Activated CD8-positive, alpha-beta T cell treated with anti-CD3 and anti-CD28 coated beads, Interleukin-2, amount 10 ng/mL, durations not matched to agents 7 days and 5 days (primary cell): ENCODE measurements at regions not wholly inside any gene's neighbourhood (a gene's known extent, or its start where the extent isn't known, plus 50 kb on each side); places are given as distances from the start of the nearest gene placed in this dataset.

Experiments used
- ATAC-seq: fragments of 150-1000 bp; cut with Tn5 transposase; one replicate; pipeline ENCODE4 v1.10.0; 2021; ENCODE audit warnings: moderate library complexity
- CTCF ChIA-PET: fragments of 350-600 bp; sonication (Branson Sonifier 250); formaldehyde crosslinking; loops from one replicate; lab custom pipeline; 2021; ENCODE audit warnings: antibody characterized with exemption; lab: Charles Lee
- POLR2A ChIA-PET: fragments of 350-600 bp; sonication (Branson Sonifier 250); formaldehyde crosslinking; loops from one replicate; lab custom pipeline; 2021; ENCODE audit warnings: antibody characterized with exemption; lab: Charles Lee
- DNase-seq: peaks from one replicate; pipeline ENCODE4 v3.0.0-alpha.2; 2020
- H3K27ac Mint-ChIP-seq: one replicate; pipeline ENCODE4 v1.8.0; 2021; ENCODE audit warnings: mild to moderate bottlenecking, mixed read lengths
- H3K27me3 Mint-ChIP-seq: one replicate; pipeline ENCODE4 v1.8.0; 2021; ENCODE audit warnings: low read depth, mixed read lengths
- H3K36me3 Mint-ChIP-seq: one replicate; pipeline ENCODE4 v1.8.0; 2021; ENCODE audit warnings: low read depth, mixed read lengths
- H3K4me1 Mint-ChIP-seq: one replicate; pipeline ENCODE4 v1.8.0; 2021; ENCODE audit warnings: low read depth, mixed read lengths
- H3K4me3 Mint-ChIP-seq: one replicate; pipeline ENCODE4 v1.8.0; 2021; ENCODE audit warnings: mild to moderate bottlenecking, mixed read lengths
- H3K9me3 Mint-ChIP-seq: one replicate; pipeline ENCODE4 v1.8.0; 2022; ENCODE audit warnings: mixed read lengths; ENCODE audit not compliant: insufficient read depth

GRCh38 chr1:86259390-86259789 lies 102.8 kb upstream of the COL24A1 start:
- Mint-ChIP-seq H3K27me3 (no peaks in the 10 kb centered on the region), H3K4me3 (no peak overlapping the region), H3K36me3 (no peaks in the 10 kb centered on the region), H3K4me1 (no peaks in the 10 kb centered on the region), H3K27ac (no peak overlapping the region), H3K9me3 (no peaks in the 10 kb centered on the region)
- ATAC-seq (no peak), DNase-seq (no peak)
- ChIA-PET POLR2A (no interaction called here), CTCF (no interaction called here)

GRCh38 chr1:86258101-86258500 lies 101.5 kb upstream of the COL24A1 start:
- Mint-ChIP-seq H3K27ac (no peak overlapping the region), H3K9me3 (no peaks in the 10 kb centered on the region), H3K36me3 (no peaks in the 10 kb centered on the region), H3K27me3 (no peaks in the 10 kb centered on the region), H3K4me3 (no peak overlapping the region), H3K4me1 (no peaks in the 10 kb centered on the region)
- DNase-seq (no peak), ATAC-seq (no peak)
- CTCF ChIA-PET = no interaction called here
- POLR2A ChIA-PET = no interaction called here

DNA sequence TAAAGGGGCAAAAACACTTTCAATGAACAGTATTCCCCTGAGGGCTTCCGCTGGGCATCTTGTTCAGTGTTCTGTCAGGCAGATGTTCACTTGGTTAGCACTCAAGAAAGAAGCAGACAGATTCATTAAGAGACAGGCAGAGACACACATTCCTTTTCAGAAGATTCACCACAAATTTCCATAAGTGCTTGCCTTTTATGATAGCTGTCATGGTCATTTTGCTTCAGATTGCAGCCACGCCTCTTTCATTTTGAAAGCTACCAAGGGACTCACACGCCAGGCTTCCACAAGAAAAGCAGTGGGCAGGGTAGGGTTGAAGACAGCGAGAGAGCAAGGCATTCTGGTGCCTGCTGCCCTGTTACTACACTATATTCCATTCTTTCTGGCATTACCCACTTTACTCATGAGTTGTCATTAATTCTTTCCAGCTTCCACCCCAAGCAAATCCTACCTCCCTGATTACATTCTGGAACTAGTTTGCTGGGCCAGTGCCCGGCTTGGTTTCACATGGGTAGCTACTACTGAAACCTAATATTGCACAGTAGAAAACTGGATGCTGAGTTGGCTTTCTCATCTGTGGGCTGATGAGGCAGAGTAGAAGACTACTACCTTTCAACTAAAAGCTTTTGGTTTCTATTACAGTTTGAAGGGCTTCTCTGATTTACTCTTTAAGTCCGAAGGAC lies 91.2 kb upstream of the COL24A1 start:
- H3K9me3 Mint-ChIP-seq = no peaks in the 10 kb centered on the region
- no peak for DNase-seq
- H3K4me1 Mint-ChIP-seq = no peaks in the 10 kb centered on the region
- no peak overlapping the region for H3K4me3 Mint-ChIP-seq
- H3K27ac Mint-ChIP-seq = no peak overlapping the region
- ChIA-PET POLR2A (no interaction called here), CTCF (no interaction called here)
- ATAC-seq = no peak
- no peaks in the 10 kb centered on the region for H3K36me3 Mint-ChIP-seq
- H3K27me3 Mint-ChIP-seq = no peaks in the 10 kb centered on the region

DNA sequence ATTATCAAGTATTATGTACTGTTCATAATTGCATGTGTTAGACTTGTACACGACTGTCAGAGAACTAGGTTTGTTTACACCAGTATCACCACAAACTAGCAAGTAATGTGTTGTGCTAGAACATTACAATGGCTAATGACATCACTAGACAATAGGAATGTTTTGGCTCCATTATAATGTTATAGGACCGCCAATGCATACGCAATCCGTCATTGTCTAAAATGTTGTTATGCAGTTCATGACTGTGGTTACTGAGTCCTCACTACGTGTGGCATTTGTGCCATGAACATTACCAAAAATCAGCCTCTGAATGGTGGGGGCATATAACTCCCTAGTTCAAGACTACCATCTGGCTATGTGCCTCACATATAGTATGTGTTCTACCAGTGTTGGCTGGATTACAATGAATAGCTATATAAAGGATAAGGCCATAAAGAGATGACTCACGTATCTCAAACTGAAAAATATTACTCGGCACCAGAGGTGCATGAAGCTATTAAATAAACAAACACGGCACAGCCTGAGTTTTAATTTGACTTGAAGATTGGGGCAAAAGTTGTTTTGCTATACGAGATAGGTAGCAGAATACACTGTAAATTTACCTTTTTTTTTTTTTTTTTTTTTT lies 89.1 kb upstream of the COL24A1 start:
- CTCF ChIA-PET = no interaction called here
- Mint-ChIP-seq H3K27ac (no peak overlapping the region), H3K27me3 (no peaks in the 10 kb centered on the region)

DNA sequence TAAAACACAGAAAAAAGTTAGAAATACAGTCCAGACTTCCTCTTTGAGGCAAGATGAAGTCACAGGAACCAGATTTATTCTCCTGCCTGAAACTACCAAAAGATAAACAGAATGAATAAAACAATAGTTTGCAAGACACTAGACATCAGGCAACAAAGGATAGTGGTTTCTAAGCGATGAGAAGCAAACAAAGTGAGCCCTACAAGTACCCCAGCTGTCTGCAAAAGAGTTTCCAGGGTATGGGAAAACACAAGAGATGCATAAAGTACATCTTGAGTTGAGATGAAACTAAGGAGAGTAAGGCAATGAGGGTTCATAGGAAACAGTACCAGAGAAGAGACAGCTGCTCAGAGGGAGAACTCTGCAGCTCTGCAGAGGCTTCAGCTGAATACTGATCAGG lies 83.3 kb upstream of the COL24A1 start:
- H3K27me3 Mint-ChIP-seq = no peaks in the 10 kb centered on the region

More for the DNA sequence above, 89.1 kb upstream of the COL24A1 start:
- no peak for ATAC-seq
- H3K4me1 Mint-ChIP-seq = no peaks in the 10 kb centered on the region
- DNase-seq = no peak
- POLR2A ChIA-PET = no interaction called here
- H3K36me3 Mint-ChIP-seq = no peaks in the 10 kb centered on the region
- no peak overlapping the region for H3K4me3 Mint-ChIP-seq
- H3K9me3 Mint-ChIP-seq = no peaks in the 10 kb centered on the region

GRCh38 chr1:86239490-86239889 lies 82.9 kb upstream of the COL24A1 start:
- Mint-ChIP-seq H3K27ac (no peak overlapping the region), H3K9me3 (peaks cover 5% of the 10 kb centered on the region), H3K4me1 (no peaks in the 10 kb centered on the region), H3K36me3 (no peaks in the 10 kb centered on the region), H3K4me3 (no peak overlapping the region), H3K27me3 (no peaks in the 10 kb centered on the region)
- POLR2A ChIA-PET = no interaction called here
- CTCF ChIA-PET = no interaction called here
- ATAC-seq (no peak), DNase-seq (no peak)

More for the DNA sequence above, 83.3 kb upstream of the COL24A1 start:
- ChIA-PET CTCF (no interaction called here), POLR2A (no interaction called here)
- ATAC-seq (no peak), DNase-seq (no peak)
- Mint-ChIP-seq H3K9me3 (peaks cover 5% of the 10 kb centered on the region), H3K36me3 (no peaks in the 10 kb centered on the region), H3K4me1 (no peaks in the 10 kb centered on the region), H3K4me3 (no peak overlapping the region), H3K27ac (no peak overlapping the region)

- ChIA-PET CTCF (no interaction called here), POLR2A (no interaction called here)
- Mint-ChIP-seq H3K4me1 (no peaks in the 10 kb centered on the region), H3K27me3 (no peaks in the 10 kb centered on the region), H3K27ac (no peak overlapping the region), H3K36me3 (no peaks in the 10 kb centered on the region), H3K9me3 (peaks cover 5% of the 10 kb centered on the region), H3K4me3 (no peak overlapping the region)
- no peak for DNase-seq
- ATAC-seq = no peak
Measured at GRCh38 chr1:86238226-86238625, 81.7 kb upstream of the COL24A1 start.

GRCh38 chr1:86235852-86236251 lies 79.3 kb upstream of the COL24A1 start:
- no peak for ATAC-seq

DNA sequence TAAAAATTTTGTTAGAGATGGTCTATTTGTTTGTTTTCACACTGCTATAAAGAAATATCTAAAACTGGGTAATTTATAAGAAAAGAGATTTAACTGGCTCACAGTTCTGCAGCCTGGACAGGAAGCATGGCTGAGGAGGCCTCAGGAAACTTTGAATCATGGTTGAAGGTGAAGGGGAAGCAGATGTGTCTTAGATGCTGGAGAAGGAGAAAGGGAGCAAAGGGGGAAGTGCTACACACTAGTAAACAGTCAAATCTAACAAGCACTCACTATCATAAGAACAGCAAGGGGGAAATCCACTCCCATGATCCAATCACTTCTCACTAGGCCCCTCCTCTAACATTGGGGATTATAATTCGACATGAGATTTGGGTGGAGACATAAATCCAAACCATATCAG lies 76.8 kb upstream of the COL24A1 start:
- Mint-ChIP-seq H3K4me1 (no peaks in the 10 kb centered on the region), H3K9me3 (peaks cover 5% of the 10 kb centered on the region), H3K27me3 (peaks cover 2% of the 10 kb centered on the region), H3K27ac (no peak overlapping the region), H3K36me3 (no peaks in the 10 kb centered on the region), H3K4me3 (no peak overlapping the region)
- ATAC-seq (no peak), DNase-seq (no peak)
- ChIA-PET CTCF (no interaction called here), POLR2A (no interaction called here)

More at GRCh38 chr1:86235852-86236251, 79.3 kb upstream of the COL24A1 start:
- H3K4me3 Mint-ChIP-seq = no peak overlapping the region
- H3K27ac Mint-ChIP-seq = no peak overlapping the region
- H3K4me1 Mint-ChIP-seq = no peaks in the 10 kb centered on the region
- no peaks in the 10 kb centered on the region for H3K36me3 Mint-ChIP-seq
- ChIA-PET POLR2A (no interaction called here), CTCF (no interaction called here)
- no peak for DNase-seq
- no peaks in the 10 kb centered on the region for H3K27me3 Mint-ChIP-seq
- H3K9me3 Mint-ChIP-seq = peaks cover 5% of the 10 kb centered on the region

DNA sequence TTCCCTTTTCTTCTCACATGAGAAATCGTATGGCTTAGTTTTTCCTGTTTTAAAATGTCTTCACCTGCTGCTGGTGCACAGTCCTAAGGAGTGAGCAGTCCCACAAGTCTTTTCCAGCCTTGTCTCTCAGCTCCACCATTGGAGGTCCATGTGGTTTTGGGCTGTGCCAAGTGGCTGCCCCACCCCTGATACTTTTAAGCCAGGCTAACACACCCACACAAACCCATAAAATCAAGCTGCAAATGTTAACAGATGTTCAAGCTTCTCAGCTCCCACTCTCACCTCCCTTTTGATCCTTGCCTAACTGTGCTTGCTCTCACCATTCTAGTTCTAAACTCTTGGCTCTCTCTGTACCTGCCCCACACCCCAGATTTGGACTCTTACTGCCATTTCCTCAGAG lies 74.5 kb upstream of the COL24A1 start:
- Mint-ChIP-seq H3K9me3 (peaks cover 4% of the 10 kb centered on the region), H3K36me3 (no peaks in the 10 kb centered on the region), H3K27ac (no peak overlapping the region), H3K4me1 (no peaks in the 10 kb centered on the region), H3K4me3 (no peak overlapping the region), H3K27me3 (peaks cover 5% of the 10 kb centered on the region)
- CTCF ChIA-PET = no interaction called here
- ATAC-seq (no peak), DNase-seq (no peak)
- POLR2A ChIA-PET = no interaction called here

- ATAC-seq (no peak), DNase-seq (no peak)
- Mint-ChIP-seq H3K27ac (no peak overlapping the region), H3K4me3 (no peak overlapping the region), H3K9me3 (no peaks in the 10 kb centered on the region), H3K36me3 (no peaks in the 10 kb centered on the region), H3K27me3 (peaks cover 5% of the 10 kb centered on the region), H3K4me1 (no peaks in the 10 kb centered on the region)
- POLR2A ChIA-PET = no interaction called here
- CTCF ChIA-PET = no interaction called here
Measured at GRCh38 chr1:86229405-86229975, 72.9 kb upstream of the COL24A1 start.

GRCh38 chr1:86228546-86228945 lies 72.0 kb upstream of the COL24A1 start:
- Mint-ChIP-seq H3K9me3 (no peaks in the 10 kb centered on the region), H3K4me3 (no peak overlapping the region), H3K4me1 (no peaks in the 10 kb centered on the region), H3K27ac (no peak overlapping the region), H3K36me3 (no peaks in the 10 kb centered on the region), H3K27me3 (peaks cover 5% of the 10 kb centered on the region)
- ChIA-PET CTCF (no interaction called here), POLR2A (no interaction called here)
- DNase-seq (no peak), ATAC-seq (no peak)
